Thymus (tissue), 11 donors: ENCODE measurements at regions not wholly inside any gene's neighbourhood (a gene's known extent, or its start where the extent isn't known, plus 50 kb on each side); places are given as distances from the start of the nearest gene placed in this dataset.

Experiments
- DNase-seq, 9 donors: peaks; one replicate each; pipeline ENCODE4 v3.0.0-alpha.2; 2013; ENCODE audit warnings: low spot score in 9 of 9, low read depth in 6 of 9, missing footprints in 1 of 9
- H3K27ac ChIP-seq, 2 donors: one replicate each; pipeline ENCODE4 v1.5.1; 2013; ENCODE audit warnings: control low read depth in 1 of 2, low read depth in 1 of 2, low read length in 1 of 2, mild to moderate bottlenecking in 1 of 2, moderate library complexity in 1 of 2
- H3K27me3 ChIP-seq, 2 donors: one replicate each; pipeline ENCODE4 v1.5.1; 2013; ENCODE audit warnings: low read length in 1 of 2; ENCODE audit not compliant: control insufficient read depth in 2 of 2, insufficient read depth in 1 of 2
- H3K36me3 ChIP-seq, 2 donors: one replicate each; pipeline ENCODE4 v1.5.1; 2013; ENCODE audit warnings: low read length in 1 of 2, mild to moderate bottlenecking in 1 of 2, moderate library complexity in 1 of 2; ENCODE audit not compliant: control insufficient read depth in 2 of 2, insufficient read depth in 2 of 2
- H3K4me1 ChIP-seq, 2 donors: one replicate each; pipeline ENCODE4 v1.5.1; 2013; ENCODE audit warnings: low read length in 2 of 2; ENCODE audit not compliant: control insufficient read depth in 2 of 2, insufficient read depth in 2 of 2
- H3K4me3 ChIP-seq, 2 donors: one replicate each; pipeline ENCODE4 v1.5.1; 2013; ENCODE audit warnings: low read length in 2 of 2, control low read depth in 1 of 2, mild to moderate bottlenecking in 1 of 2
- H3K9me3 ChIP-seq, 2 donors: one replicate each; pipeline ENCODE4 v1.5.1; 2013; ENCODE audit warnings: low read length in 1 of 2, mild to moderate bottlenecking in 1 of 2; ENCODE audit not compliant: control insufficient read depth in 2 of 2, insufficient read depth in 1 of 2
- WGBS: extraction: QIAGEN DNeasy Blood & Tissue Kit; methylation state at CpG from one replicate; pipeline ENCODE4 v1.1.7; 2013; 5-methylcytosine and 5-hydroxymethylcytosine counted together
- donor health status: healthy.

DNA sequence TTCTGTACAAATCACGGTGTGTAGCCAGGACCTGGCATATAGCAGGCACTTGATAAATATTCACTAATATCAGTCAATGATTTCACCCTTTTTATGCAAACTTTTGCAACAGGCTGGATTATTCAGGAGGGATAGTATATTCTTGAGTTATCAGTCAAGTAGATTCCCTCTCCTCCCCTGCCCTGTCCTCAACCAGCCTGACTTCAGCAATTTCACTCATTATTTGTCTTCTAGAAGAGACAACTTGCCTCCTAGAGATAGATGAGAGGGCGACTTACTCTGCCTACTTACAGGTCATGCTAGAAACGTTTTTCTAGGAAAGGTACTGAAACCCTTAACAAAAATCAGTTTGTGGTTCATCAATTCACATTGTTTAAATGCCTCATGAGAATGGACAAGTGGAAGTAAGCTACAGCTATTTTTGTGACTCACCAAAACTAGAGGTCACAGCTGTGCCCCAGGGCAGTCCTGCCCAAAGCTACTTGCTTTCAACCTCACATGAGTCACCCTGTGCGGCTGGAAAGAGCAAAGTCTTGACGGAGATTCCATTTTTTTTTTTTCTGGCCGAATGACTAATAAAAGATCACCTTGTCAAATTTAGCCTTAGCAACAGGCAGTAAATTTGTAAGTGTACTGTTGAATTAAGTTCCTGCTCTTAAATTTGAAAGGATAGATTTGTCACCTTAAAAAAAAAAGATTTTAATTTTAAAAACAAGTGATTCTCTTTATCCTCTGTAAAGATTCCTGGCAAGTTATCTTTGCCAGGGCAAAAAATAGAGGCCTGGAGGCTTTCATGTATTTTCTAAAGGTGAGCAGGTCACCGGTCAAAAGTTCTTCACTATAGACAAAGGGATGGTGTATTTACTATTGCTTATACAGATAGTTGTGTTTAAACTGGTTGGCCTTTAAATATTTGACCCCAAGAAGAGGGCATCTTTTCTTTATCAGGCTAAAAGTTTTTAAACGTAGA is 109.0 kb upstream of the SLC35G4 start:
- no peak overlapping the region for H3K27ac ChIP-seq
- H3K4me1 ChIP-seq = peaks cover 6 to 20% of the 10 kb centered on the region in 2 donors
- H3K27me3 ChIP-seq = no peaks in the 10 kb centered on the region
- DNase-seq = no peak
- H3K4me3 ChIP-seq = no peak overlapping the region
- no peaks in the 10 kb centered on the region for H3K36me3 ChIP-seq
- 94% methylated on average over 8 of the region's 8 CpGs for WGBS
- H3K9me3 ChIP-seq = peaks cover 0 to under 1% of the 10 kb centered on the region in 2 donors

DNA sequence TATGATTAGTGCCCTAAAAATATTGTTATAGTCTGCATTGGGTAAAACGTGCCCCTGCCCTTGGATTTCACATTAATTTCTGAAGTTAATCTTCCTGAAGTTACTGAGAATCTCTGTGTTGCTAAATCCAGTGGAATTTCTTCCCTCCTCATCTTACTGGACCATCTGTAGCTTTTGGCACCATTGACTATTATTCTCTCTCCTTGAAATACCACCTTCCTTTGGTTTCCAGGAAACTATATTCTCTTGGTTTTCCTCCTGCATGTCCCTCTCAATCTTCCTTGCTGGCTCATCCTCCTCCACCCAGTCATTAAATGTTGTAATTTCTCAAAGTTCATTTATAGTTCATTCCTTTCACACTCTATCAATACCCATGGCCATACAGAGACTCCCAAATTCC is 110.6 kb upstream of the SLC35G4 start:
- WGBS = 94% methylated on average over 1 of the region's 1 CpG

DNA sequence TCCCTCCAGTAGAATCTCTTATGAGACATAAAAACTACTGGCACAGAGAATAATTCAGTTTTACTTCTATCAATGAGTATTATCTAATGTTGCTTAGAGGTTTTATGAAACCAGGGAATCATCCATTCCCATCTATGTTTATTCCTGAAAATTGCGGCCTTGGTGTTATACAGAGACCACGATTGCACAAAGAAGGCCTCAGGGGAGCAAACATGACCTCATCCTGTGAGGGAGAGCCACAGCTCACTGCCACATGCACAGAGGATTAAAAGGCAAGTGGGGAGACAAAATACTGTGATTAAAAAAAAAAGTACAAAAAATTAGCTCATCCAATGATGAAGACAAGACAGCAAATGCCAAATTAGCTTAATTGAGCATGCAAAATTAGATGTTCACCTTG is 111.8 kb upstream of the SLC35G4 start:
- 97% methylated on average over 2 of the region's 2 CpGs for WGBS
- Histone ChIP-seq H3K4me3 (no peak overlapping the region), H3K36me3 (no peaks in the 10 kb centered on the region), H3K27me3 (no peaks in the 10 kb centered on the region), H3K9me3 (peaks cover 0 to 1% of the 10 kb centered on the region in 2 donors), H3K4me1 (peaks cover 0 to 5% of the 10 kb centered on the region in 2 donors), H3K27ac (no peak overlapping the region)
- DNase-seq = no peak

More for the DNA sequence above, 110.6 kb upstream of the SLC35G4 start:
- Histone ChIP-seq H3K27me3 (no peaks in the 10 kb centered on the region), H3K9me3 (peaks cover 0 to 1% of the 10 kb centered on the region in 2 donors), H3K27ac (no peak overlapping the region), H3K36me3 (no peaks in the 10 kb centered on the region), H3K4me1 (peaks cover 3 to 12% of the 10 kb centered on the region in 2 donors), H3K4me3 (no peak overlapping the region)
- no peak for DNase-seq

DNA sequence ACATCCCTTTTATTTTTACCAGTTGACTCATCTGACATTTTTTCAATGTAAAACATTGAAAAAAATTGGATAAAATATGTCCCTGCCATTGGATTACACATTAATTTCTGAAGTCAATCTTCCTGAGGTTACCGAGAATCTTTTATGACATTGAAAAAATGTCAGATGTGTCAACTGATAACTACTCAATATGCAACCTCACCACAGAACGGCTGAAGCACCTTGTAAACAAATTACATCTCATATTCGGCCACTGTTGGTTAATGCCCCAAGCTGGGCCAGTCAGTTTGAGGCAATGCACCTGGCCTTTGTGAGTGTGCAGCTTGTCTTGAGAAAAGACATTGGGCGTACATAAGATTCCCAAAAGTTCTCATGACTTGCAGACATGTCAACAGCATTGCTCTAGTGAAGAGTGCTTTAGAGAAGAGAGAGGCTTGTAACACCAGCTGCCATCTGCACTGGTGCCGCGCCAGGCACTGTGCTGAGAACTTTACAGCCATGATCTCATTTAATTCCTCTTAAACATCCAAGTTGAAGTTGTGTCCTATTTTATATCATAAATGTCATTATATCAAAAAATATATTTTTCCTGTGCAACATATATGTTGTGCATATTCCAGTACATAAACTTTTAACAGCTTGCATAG is 112.7 kb upstream of the SLC35G4 start:
- no peaks in the 10 kb centered on the region for H3K27me3 ChIP-seq
- H3K27ac ChIP-seq = no peak overlapping the region
- H3K9me3 ChIP-seq = peaks cover 0 to 1% of the 10 kb centered on the region in 2 donors
- peaks cover 0 to 5% of the 10 kb centered on the region in 2 donors for H3K4me1 ChIP-seq
- no peaks in the 10 kb centered on the region for H3K36me3 ChIP-seq
- DNase-seq = no peak
- H3K4me3 ChIP-seq = no peak overlapping the region
- 89% methylated on average over 6 of the region's 6 CpGs for WGBS

DNA sequence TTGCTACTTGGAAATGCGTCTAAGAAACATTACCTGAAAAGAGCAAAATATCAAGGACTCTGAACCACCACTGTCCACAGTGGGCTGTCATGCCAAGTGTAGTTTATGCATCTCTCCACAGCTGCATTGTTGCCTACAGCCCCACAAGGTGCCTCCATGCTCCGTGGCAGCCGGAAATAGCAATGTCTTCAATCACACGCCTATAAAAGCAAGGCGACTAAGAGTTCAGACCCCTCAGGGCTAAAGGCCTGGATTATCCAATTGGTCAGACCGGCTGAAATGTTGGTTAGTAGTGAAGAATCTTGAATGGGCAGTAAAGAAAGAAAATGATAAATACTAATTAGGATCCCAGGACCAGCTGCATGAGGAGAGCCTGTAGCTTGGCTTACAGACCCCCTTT is 114.0 kb upstream of the SLC35G4 start:
- Histone ChIP-seq H3K27ac (no peak overlapping the region), H3K9me3 (peaks cover 0 to 1% of the 10 kb centered on the region in 2 donors), H3K4me3 (no peak overlapping the region), H3K4me1 (peaks cover 0 to 5% of the 10 kb centered on the region in 2 donors), H3K36me3 (no peaks in the 10 kb centered on the region), H3K27me3 (no peaks in the 10 kb centered on the region)
- WGBS = 95% methylated on average over 6 of the region's 6 CpGs
- no peak for DNase-seq

DNA sequence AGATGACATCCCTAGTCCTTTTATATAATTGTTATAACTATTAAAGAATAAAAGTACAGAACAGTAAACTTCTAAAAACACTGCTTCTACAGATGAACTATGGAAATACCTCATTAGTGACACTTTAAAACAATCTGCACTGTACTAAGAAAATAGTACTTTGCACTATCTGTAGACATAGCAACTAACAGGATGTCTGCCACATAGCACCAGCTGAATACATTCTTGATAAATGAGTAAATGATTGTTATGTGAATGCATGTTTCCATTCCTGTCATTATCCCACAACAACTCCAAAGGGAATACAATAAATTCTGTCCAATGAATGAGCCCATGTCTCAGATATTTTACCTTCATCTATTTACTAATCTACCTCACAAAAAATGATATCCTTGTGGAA is 115.3 kb upstream of the SLC35G4 start:
- DNase-seq = no peak
- peaks cover 0 to 1% of the 10 kb centered on the region in 2 donors for H3K9me3 ChIP-seq
- H3K4me1 ChIP-seq = peaks cover 0 to 5% of the 10 kb centered on the region in 2 donors
- H3K27me3 ChIP-seq = no peaks in the 10 kb centered on the region
- H3K27ac ChIP-seq = no peak overlapping the region
- no peaks in the 10 kb centered on the region for H3K36me3 ChIP-seq
- H3K4me3 ChIP-seq = no peak overlapping the region

DNA sequence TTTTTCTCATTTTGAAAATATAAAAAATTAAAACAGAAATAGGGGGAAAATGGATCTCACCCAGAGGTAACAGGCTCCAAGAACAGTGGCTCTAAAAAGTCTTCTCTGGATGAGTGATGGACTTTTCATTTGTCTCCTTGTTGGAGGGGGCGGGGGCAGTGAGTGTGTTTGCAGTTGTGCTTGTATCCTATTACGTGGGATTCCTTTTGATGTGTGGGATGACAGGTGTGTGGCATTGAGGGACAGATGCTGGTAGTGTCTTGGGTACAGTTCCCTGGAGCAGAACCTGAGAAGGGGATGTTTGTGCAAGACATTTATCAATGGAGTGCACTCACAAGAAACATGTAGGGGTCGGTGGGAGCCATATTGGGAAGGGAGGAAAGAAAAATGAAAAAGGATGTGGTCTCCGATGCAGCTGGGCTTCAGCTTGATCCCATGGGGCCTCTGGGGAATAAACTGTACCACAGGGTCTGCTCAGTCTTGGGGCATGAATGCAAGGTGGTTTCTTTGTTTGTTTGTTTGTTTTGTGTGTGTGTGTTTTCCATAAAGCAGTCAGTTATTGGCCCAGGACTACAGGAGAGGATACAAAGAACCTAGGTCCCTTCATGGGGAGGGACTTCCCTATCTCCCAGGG is 120.0 kb upstream of the SLC35G4 start:
- DNase-seq = no peak
- Histone ChIP-seq H3K4me1 (no peaks in the 10 kb centered on the region), H3K27ac (no peak overlapping the region), H3K9me3 (no peaks in the 10 kb centered on the region), H3K36me3 (no peaks in the 10 kb centered on the region), H3K4me3 (no peak overlapping the region), H3K27me3 (no peaks in the 10 kb centered on the region)
- 87% methylated on average over 4 of the region's 4 CpGs for WGBS

DNA sequence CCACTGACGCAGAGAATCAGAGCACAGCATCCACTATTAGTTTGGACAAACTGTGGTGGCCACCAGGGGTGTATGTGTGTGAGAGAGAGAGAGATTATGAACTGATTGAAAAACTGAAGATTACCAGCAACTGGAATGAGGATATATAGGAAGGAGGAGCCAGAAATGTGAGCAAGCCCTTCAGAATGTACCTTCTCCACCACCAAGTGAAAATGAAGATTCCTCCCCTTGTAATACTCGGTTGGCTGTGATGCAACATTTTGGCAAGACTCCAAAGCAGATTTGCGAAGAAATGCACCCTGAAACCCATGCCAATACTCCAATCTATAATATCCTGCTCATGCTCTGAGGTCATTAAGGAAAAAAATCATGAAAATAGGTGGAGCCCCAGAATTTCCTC is 121.2 kb upstream of the SLC35G4 start:
- no peaks in the 10 kb centered on the region for H3K9me3 ChIP-seq
- no peaks in the 10 kb centered on the region for H3K36me3 ChIP-seq
- DNase-seq = no peak
- H3K4me3 ChIP-seq = no peak overlapping the region
- 93% methylated on average over 3 of the region's 3 CpGs for WGBS
- no peaks in the 10 kb centered on the region for H3K27me3 ChIP-seq
- no peak overlapping the region for H3K27ac ChIP-seq
- no peaks in the 10 kb centered on the region for H3K4me1 ChIP-seq

DNA sequence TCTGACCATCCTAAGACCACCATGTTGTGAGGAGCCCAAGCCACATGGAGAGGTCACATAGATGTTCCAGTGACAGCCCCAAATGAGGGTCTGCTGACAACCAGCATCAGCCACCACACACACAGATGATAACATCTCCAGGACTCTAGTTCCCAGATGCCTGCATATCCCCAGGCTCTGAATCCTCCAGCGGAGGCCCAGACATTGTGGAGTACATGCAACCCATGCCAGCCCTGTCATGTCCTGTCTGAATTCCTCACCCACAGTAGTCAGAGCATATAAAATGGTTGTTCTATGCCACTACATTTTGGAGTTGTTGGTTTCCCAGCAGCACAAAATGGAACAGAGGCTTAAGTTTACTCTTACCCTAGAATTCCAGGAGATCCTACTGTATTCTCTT is 122.0 kb upstream of the SLC35G4 start:
- Histone ChIP-seq H3K4me3 (no peak overlapping the region), H3K27ac (no peak overlapping the region), H3K9me3 (no peaks in the 10 kb centered on the region), H3K4me1 (no peaks in the 10 kb centered on the region), H3K36me3 (no peaks in the 10 kb centered on the region), H3K27me3 (no peaks in the 10 kb centered on the region)
- WGBS = 98% methylated on average over 1 of the region's 1 CpG
- DNase-seq = no peak
